Astrocyte (in vitro differentiated cells and primary cell): ENCODE measurements at regions not wholly inside any gene's neighbourhood (a gene's known extent, or its start where the extent isn't known, plus 50 kb on each side); places are given as distances from the start of the nearest gene placed in this dataset.

ENCODE experiments used
- DNase-seq: peaks from one replicate; pipeline ENCODE4 v3.0.0-alpha.2; 2010; ENCODE audit warnings: low read depth
- FAIRE-seq: peaks from 2 replicates; lab custom pipeline; 2011; peaks lifted over from hg19 to GRCh38; lab: Jason Lieb, UNC
- H2AFZ ChIP-seq: 2 replicates; pipeline ENCODE4 v1.6.0; 2012; ENCODE audit warnings: low read depth, low read length, inconsistent platforms
- H3K27ac ChIP-seq: 2 replicates; pipeline ENCODE4 v1.5.1; 2011; ENCODE audit warnings: low read depth, low read length, inconsistent platforms
- H3K27me3 ChIP-seq: 2 replicates; pipeline ENCODE4 v1.6.0; 2011; ENCODE audit warnings: low read length, inconsistent platforms; ENCODE audit not compliant: insufficient read depth
- H3K36me3 ChIP-seq: 2 replicates; pipeline ENCODE4 v1.5.1; 2011; ENCODE audit warnings: low read length, inconsistent platforms; ENCODE audit not compliant: insufficient read depth
- H3K4me1 ChIP-seq: 2 replicates; pipeline ENCODE4 v1.5.1; 2011; ENCODE audit warnings: low read length, inconsistent platforms; ENCODE audit not compliant: insufficient read depth
- H3K4me2 ChIP-seq: 2 replicates; pipeline ENCODE4 v1.6.0; 2012; ENCODE audit warnings: low read length, inconsistent platforms
- H3K4me3 ChIP-seq: 2 replicates; pipeline ENCODE4 v1.5.1; 2011; ENCODE audit warnings: low read depth, mild to moderate bottlenecking, low read length, inconsistent platforms; ENCODE audit not compliant: insufficient read depth
- H3K79me2 ChIP-seq: 2 replicates; pipeline ENCODE4 v1.6.0; 2012; ENCODE audit warnings: mild to moderate bottlenecking, low read length, inconsistent platforms; ENCODE audit not compliant: insufficient read depth
- H3K9ac ChIP-seq: 2 replicates; pipeline ENCODE4 v1.6.0; 2012; ENCODE audit warnings: mild to moderate bottlenecking, low read length, inconsistent platforms
- H3K9me3 ChIP-seq: 2 replicates; pipeline ENCODE4 v1.5.1; 2012; ENCODE audit warnings: low read depth, mild to moderate bottlenecking, low read length, inconsistent platforms; ENCODE audit not compliant: insufficient read depth
- H4K20me1 ChIP-seq: 2 replicates; pipeline ENCODE4 v1.6.0; 2012; ENCODE audit warnings: low read length, inconsistent platforms; ENCODE audit not compliant: insufficient read depth
- H3K27ac Mint-ChIP-seq: one replicate; pipeline ENCODE4 v1.8.0; 2021; ENCODE audit warnings: mild to moderate bottlenecking, mixed read lengths; ENCODE audit not compliant: unreplicated experiment
- H3K27me3 Mint-ChIP-seq: one replicate; pipeline ENCODE4 v1.8.0; 2021; ENCODE audit warnings: low read depth, mixed read lengths; ENCODE audit not compliant: unreplicated experiment
- H3K36me3 Mint-ChIP-seq: one replicate; pipeline ENCODE4 v1.8.0; 2021; ENCODE audit warnings: low read depth, mixed read lengths; ENCODE audit not compliant: unreplicated experiment
- H3K4me1 Mint-ChIP-seq: one replicate; pipeline ENCODE4 v1.8.0; 2021; ENCODE audit warnings: low read depth, mixed read lengths; ENCODE audit not compliant: unreplicated experiment
- H3K4me3 Mint-ChIP-seq: one replicate; pipeline ENCODE4 v1.8.0; 2021; ENCODE audit warnings: mild to moderate bottlenecking, moderate library complexity, mixed read lengths; ENCODE audit not compliant: unreplicated experiment
- H3K9me3 Mint-ChIP-seq: one replicate; pipeline ENCODE4 v1.8.0; 2021; ENCODE audit warnings: mild to moderate bottlenecking, mixed read lengths; ENCODE audit not compliant: unreplicated experiment
- CTCF ChIP-seq: IDR thresholded peaks from 2 replicates; pipeline ENCODE4 v1.5.1; 2011; ENCODE audit warnings: low read depth, mild to moderate bottlenecking, inconsistent platforms, low read length, moderate library complexity; ENCODE audit not compliant: insufficient read depth
- EZH2 ChIP-seq: IDR thresholded peaks from 2 replicates; pipeline ENCODE4 v1.6.1; 2012; ENCODE audit warnings: mild to moderate bottlenecking, low read length, inconsistent platforms; ENCODE audit not compliant: insufficient read depth

- Mint-ChIP-seq H3K27me3 (no peaks in the 10 kb centered on the region), H3K4me3 (no peak overlapping the region), H3K4me1 (no peaks in the 10 kb centered on the region), H3K27ac (no peak overlapping the region), H3K9me3 (peaks cover 9% of the 10 kb centered on the region), H3K36me3 (no peaks in the 10 kb centered on the region)
- no peaks in the 10 kb centered on the region for H3K4me1 ChIP-seq
- H3K4me3 ChIP-seq: no peak overlapping the region
- no peak overlapping the region for H3K9ac ChIP-seq
- FAIRE-seq: no peak
- H4K20me1 ChIP-seq: no peaks in the 10 kb centered on the region
- no peak overlapping the region for H3K27ac ChIP-seq
- H3K9me3 ChIP-seq: no peaks in the 10 kb centered on the region
- no peak overlapping the region for H3K4me2 ChIP-seq
- H3K36me3 ChIP-seq: no peaks in the 10 kb centered on the region
- no peak overlapping the region for H2AFZ ChIP-seq
- no peaks in the 10 kb centered on the region for H3K79me2 ChIP-seq
- TF ChIP-seq EZH2: no peak
- TF ChIP-seq CTCF: no peak
- DNase-seq: no peak
- H3K27me3 ChIP-seq: no peaks in the 10 kb centered on the region
Measured at GRCh38 chr3:102034639-102035451, 185.5 kb downstream of the NFKBIZ start.

- Histone ChIP-seq H2AFZ (no peak overlapping the region), H3K4me1 (no peaks in the 10 kb centered on the region), H3K27ac (no peak overlapping the region), H3K4me3 (no peak overlapping the region), H3K9ac (no peak overlapping the region), H3K79me2 (no peaks in the 10 kb centered on the region), H4K20me1 (no peaks in the 10 kb centered on the region), H3K4me2 (no peak overlapping the region), H3K27me3 (no peaks in the 10 kb centered on the region), H3K9me3 (no peaks in the 10 kb centered on the region), H3K36me3 (no peaks in the 10 kb centered on the region)
- FAIRE-seq: no peak
- H3K36me3 Mint-ChIP-seq: no peaks in the 10 kb centered on the region
- no peak overlapping the region for H3K27ac Mint-ChIP-seq
- no peak for TF ChIP-seq EZH2
- no peak for TF ChIP-seq CTCF
- H3K4me1 Mint-ChIP-seq: no peaks in the 10 kb centered on the region
- no peak for DNase-seq
- no peaks in the 10 kb centered on the region for H3K27me3 Mint-ChIP-seq
- no peak overlapping the region for H3K4me3 Mint-ChIP-seq
- peaks cover 9% of the 10 kb centered on the region for H3K9me3 Mint-ChIP-seq
Measured at GRCh38 chr3:102036017-102036416, 186.7 kb downstream of the NFKBIZ start.

GRCh38 chr3:102036472-102036871 is 187.2 kb downstream of the NFKBIZ start:
- Mint-ChIP-seq H3K27me3 (no peaks in the 10 kb centered on the region), H3K4me3 (no peak overlapping the region), H3K9me3 (peaks cover 14% of the 10 kb centered on the region), H3K36me3 (no peaks in the 10 kb centered on the region), H3K27ac (no peak overlapping the region), H3K4me1 (no peaks in the 10 kb centered on the region)
- no peaks in the 10 kb centered on the region for H3K4me1 ChIP-seq
- no peak overlapping the region for H3K9ac ChIP-seq
- FAIRE-seq (no peak), DNase-seq (no peak)
- H3K27ac ChIP-seq: no peak overlapping the region
- no peaks in the 10 kb centered on the region for H3K27me3 ChIP-seq
- no peaks in the 10 kb centered on the region for H3K9me3 ChIP-seq
- H3K79me2 ChIP-seq: no peaks in the 10 kb centered on the region
- TF ChIP-seq CTCF (no peak), EZH2 (no peak)
- H3K4me3 ChIP-seq: no peak overlapping the region
- no peaks in the 10 kb centered on the region for H4K20me1 ChIP-seq
- no peak overlapping the region for H2AFZ ChIP-seq
- no peaks in the 10 kb centered on the region for H3K36me3 ChIP-seq
- H3K4me2 ChIP-seq: no peak overlapping the region
